COLO668 (cell line): ENCODE measurements at regions not wholly inside any gene's neighbourhood (a gene's known extent, or its start where the extent isn't known, plus 50 kb on each side); places are given as distances from the start of the nearest gene placed in this dataset.
"Not testable (repeated sequence)": the region's sequence is repeated elsewhere in the genome, so short reads cannot be mapped to it uniquely, and the experiment has no call there.

ENCODE experiments used
- DNase-seq: peaks from one replicate; lab custom pipeline; 2025; ENCODE audit not compliant: unreplicated experiment; lab: John Stamatoyannopoulos, UW

GRCh38 chr14:89534902-89535685 lies 118.1 kb upstream of the FOXN3 start:
- no peak for DNase-seq

DNA sequence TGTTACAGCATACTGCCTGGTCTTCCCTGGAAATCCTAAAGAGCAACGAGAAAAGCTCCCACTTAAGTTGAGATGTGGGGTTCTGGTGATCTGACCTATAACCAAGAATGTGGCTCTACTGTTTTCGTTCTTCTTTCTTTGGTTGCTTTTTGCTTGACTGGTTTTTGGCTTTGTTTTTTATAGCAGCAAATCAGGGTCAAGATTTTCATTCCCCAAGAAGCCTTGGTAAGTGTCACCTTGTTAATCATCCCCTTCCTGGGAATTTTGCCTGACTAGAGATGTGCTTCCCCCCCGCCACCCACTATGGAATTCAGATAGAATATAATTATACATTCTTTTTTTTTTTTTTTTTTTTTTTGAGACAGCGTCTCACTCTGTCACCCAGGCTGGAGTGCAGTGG lies 116.7 kb upstream of the FOXN3 start:
- no peak for DNase-seq

GRCh38 chr14:89533136-89533535 lies 116.1 kb upstream of the FOXN3 start:
- no peak for DNase-seq

DNA sequence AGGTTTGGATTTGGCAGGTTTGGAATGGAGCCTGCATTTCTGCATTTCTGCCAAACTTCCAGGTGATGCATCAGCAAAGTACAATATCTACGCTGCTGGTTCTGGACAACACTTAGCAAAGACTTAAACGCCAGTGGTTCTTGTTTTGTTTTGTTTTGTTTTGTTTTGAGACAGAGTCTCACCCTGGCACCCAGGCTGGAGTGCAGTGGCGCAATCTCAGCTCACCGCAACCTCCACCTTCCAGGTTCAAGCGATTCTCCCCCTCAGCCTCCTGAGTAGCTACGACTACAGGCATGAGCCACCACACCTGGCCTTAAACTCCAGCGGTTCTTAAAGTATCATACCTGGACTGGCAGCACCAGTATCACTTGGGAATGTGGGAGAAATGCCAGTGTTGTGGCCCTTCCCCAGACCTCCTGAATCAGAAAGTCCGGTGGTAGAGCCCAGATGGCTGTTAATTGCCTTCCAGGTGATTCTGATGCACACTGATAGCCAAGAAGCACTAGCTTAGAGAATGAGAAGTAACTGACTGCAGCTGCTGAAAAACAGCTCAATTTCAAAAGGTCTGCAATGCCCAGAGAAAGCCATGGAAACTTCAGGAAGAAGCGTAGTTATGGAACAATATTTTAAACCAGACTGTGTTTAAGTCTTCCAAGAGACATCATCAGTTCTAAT lies 114.8 kb upstream of the FOXN3 start:
- DNase-seq: no peak

DNA sequence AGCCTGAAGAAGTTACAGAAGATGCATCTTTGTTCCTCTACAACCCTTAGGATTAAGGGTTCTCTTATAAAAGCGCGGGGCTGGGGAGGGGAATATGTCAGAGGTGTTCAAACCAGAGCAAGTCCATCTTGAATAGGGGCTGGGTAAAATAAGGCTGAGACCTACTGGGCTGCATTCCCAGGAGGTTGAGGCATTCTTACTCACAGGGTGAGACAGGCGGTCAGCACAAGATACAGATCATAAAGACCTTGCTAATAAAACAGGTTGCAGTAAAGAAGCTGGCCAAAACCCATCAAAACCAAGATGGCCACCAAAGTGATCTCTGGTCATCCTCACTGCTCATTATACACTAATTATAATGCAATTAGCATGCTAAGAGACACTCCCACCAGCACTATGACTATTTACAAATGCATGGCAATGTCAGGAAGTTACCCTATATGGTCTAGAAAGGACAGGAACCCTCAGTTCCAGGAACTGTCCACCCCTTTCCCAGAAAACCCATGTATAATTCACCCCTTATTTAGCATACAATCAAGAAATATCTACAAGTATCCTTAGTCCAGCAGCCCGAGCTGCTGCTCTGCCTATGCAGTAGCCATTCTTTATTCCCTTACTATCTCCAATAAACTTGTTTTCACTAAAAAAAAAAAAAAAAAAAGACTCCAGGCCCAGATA lies 108.1 kb upstream of the FOXN3 start:
- no peak for DNase-seq

- no peak for DNase-seq
Observed at GRCh38 chr14:89524412-89524811, 107.4 kb upstream of the FOXN3 start.

- no peak for DNase-seq
Observed at GRCh38 chr14:89521988-89522387, 105.0 kb upstream of the FOXN3 start.

GRCh38 chr14:89519040-89519439 lies 102.0 kb upstream of the FOXN3 start:
- DNase-seq: no peak

- DNase-seq: no peak
Observed at GRCh38 chr14:89516173-89516572, 99.1 kb upstream of the FOXN3 start.

GRCh38 chr14:89514601-89515000 lies 97.6 kb upstream of the FOXN3 start:
- DNase-seq: no peak

GRCh38 chr14:89509891-89510290 lies 92.9 kb upstream of the FOXN3 start:
- no peak for DNase-seq

DNA sequence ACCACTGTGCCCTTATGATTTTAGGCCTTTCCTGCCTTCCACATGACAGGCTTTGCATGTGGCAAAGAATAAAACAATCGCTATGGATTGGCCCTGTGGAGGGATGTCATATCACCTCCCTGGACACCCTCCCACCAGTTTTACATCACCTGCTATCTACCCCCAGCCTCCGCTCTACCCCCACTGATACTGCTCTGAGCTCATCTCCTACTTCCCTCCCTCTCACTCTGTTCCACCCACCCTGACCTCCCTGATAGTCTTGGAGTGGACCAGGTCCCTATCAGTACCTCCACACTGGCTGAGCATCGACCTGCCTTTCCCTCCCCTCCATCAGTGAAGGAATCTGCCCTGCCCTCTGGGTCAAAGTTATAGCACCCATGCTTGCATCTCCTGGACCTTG lies 91.8 kb upstream of the FOXN3 start:
- DNase-seq: no peak

GRCh38 chr14:89507926-89508460 lies 91.0 kb upstream of the FOXN3 start:
- no peak for DNase-seq

DNA sequence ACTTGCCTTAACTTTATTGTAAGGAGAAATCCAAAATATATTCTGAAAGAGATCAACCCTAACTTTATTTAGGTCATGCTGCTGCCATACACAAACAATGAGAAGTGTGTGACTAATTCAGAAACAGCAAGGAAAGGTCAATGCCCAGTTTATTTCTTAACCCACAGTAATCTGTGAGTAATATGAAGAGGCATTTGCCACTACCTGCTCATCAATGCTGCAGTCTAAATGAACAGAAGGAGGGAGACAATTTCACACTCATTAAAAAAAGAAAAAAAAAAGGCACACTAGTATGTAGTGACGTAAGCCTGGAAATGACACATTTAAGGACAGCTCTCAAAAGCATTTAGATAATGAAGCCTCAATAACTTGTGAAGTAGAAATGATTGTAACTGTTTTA lies 90.5 kb upstream of the FOXN3 start:
- no peak for DNase-seq

DNA sequence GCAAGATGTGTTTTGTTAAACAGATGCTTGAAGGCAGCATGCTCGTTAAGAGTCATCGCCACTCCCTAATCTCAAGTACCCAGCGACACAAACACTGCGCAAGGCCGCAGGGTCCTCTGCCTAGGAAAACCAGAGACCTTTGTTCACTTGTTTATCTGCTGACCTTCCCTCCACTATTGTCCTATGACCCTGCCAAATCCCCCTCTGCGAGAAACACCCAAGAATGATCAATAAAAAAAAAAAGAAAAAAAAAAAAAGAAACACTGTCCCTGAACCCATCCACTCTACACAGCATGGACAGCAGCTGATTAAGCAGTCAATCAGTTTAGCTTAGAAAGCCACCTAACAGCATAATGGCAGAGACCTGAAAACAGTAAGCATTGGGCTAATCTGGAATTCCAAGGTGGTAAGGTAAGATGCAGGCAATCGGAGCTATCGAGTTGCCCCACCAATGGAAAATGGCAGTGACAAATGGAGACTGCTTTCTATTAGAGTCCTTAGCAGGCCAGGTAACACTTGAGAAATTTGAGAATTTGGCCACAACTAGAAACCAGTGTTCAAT lies 89.9 kb upstream of the FOXN3 start:
- DNase-seq: not testable (repeated sequence)

DNA sequence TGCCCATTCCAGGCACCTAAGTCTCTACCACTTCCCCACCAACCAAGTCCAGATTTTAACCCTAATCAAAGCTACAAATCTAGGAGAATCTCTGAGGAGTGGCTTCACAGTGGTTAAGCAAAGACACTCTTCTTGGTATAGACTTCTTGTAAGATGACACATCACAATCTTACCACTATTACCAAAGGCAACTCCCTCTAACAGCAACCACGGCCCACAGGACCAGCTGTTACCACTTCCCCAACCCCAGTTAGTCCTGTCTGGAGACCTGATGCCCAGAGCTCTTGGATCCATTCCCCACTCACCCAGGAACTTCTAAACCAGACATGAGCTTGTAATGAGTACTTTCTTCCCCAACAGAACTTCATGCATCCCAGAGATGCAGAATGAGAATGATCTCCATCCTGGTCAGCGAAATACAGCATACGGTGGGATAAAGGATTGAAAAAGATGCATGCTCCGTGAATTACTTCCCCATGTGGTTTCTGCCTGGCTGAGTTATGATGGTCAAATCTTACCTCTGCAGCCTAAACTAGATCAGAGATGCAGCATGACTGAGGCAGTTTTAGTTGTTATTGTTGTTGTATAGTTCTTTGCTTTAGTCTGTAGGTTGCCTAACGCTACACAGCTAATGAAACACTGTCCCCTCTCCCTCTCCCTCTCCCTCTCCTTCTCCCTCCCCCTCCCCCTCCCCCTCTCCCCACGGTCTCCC lies 87.7 kb upstream of the FOXN3 start:
- no peak for DNase-seq

GRCh38 chr14:89504091-89504490 lies 87.1 kb upstream of the FOXN3 start:
- DNase-seq: no peak

- DNase-seq: no peak
Observed at GRCh38 chr14:89503431-89503996, 86.5 kb upstream of the FOXN3 start.

GRCh38 chr14:89502966-89503365 lies 85.9 kb upstream of the FOXN3 start:
- no peak for DNase-seq

GRCh38 chr14:89501381-89501780 lies 84.3 kb upstream of the FOXN3 start:
- DNase-seq: no peak

DNA sequence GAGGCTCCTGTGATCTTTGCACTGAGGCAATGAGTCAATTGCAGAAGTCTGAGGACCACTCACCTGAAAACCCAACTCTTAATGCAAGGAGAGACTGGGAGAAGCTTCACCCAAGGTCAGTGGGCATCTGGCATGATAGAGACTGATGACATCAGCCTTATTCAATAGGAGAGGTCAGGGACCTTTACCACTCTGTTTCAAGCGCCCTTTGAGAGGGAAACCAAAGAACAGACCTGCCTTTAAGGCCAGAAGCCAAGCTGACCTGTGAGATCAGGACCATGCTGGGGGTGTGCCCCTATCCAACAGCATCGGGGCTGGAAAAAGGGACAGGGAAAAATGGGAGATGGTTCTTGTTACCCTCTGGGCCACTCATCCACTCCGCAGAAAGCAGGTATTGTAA lies 83.3 kb upstream of the FOXN3 start:
- no peak for DNase-seq
